K562 (cell line): ENCODE measurements at regions not wholly inside any gene's neighbourhood (a gene's known extent, or its start where the extent isn't known, plus 50 kb on each side); places are given as distances from the start of the nearest gene placed in this dataset.

Experiments used
- ATAC-seq: fragments of 200-7000 bp; cut with Tn5 transposase; 3 replicates; pipeline ENCODE4 v1.9.1; 2020; ENCODE audit warnings: moderate library complexity
- BruUV-seq: library from RNA; stranded (reverse); fragments of 400-500 nt; replicated peaks from 2 replicates; lab custom pipeline; 2021; lab: Mats Ljungman, UMichigan
- CTCF ChIA-PET: fragments of 300-600 bp; formaldehyde crosslinking; extraction: SDS; loops from one replicate; lab custom pipeline; 2021; ENCODE audit warnings: low intra/inter-chr PET ratio; lab: Yijun Ruan, JAX
- POLR2A ChIA-PET: fragments of 300-600, 350-650 bp; sonication (Branson Sonifier 250); formaldehyde crosslinking; extraction: SDS; loops from one replicate; lab custom pipeline; 2021; ENCODE audit warnings: antibody characterized with exemption, inconsistent platforms; lab: Yijun Ruan, JAX
- DNase-seq, 4 experiments: peaks; one replicate each; pipeline versions ENCODE4 v3.0.0 to v3.0.0-alpha.2; 2011 to 2018; ENCODE audit warnings: low spot score in 3 of 4, mixed read lengths in 3 of 4; ENCODE audit errors: extremely low read depth in 1 of 4
- FAIRE-seq: peaks from 2 replicates; lab custom pipeline; 2011; peaks lifted over from hg19 to GRCh38; lab: Jason Lieb, UNC
- H2AFZ ChIP-seq: 2 replicates; pipeline ENCODE4 v1.6.0; 2011; ENCODE audit warnings: low read depth, low read length, control low read depth, inconsistent platforms
- H3K27ac ChIP-seq: fragments of 200-600 bp; 3 replicates; pipeline ENCODE4 v1.8.0; 2011; ENCODE audit warnings: low read depth, mild to moderate bottlenecking, control low read depth, inconsistent platforms, low read length, moderate library complexity, mixed read lengths; ENCODE audit errors: extremely low read depth
- H3K27me3 ChIP-seq, 2 experiments: fragments of 300-600 bp in 1 of 2; 2 replicates in 1 of 2; 3 replicates in 1 of 2; pipeline versions ENCODE4 v1.6.0 to v1.8.0; 2011; ENCODE audit warnings: inconsistent platforms in 2 of 2, low read length in 2 of 2, mild to moderate bottlenecking in 1 of 2, mixed read lengths in 1 of 2, moderate library complexity in 1 of 2; ENCODE audit not compliant: control insufficient read depth in 2 of 2, insufficient read depth in 2 of 2
- H3K36me3 ChIP-seq: fragments of 300-600 bp; 3 replicates; pipeline ENCODE4 v1.8.0; 2011; ENCODE audit warnings: mild to moderate bottlenecking, low read length, inconsistent platforms; ENCODE audit not compliant: control insufficient read depth, insufficient read depth
- H3K4me1 ChIP-seq, 2 experiments: fragments of 200-600 bp in 1 of 2; replicated peaks in 1 of 2; 2 replicates in 1 of 2; 3 replicates in 1 of 2; pipeline versions ENCODE4 v1.5.1 to v1.8.0; 2011; ENCODE audit warnings: inconsistent platforms in 2 of 2, low read length in 2 of 2, mild to moderate bottlenecking in 1 of 2, mixed read lengths in 1 of 2, moderate library complexity in 1 of 2; ENCODE audit not compliant: control insufficient read depth in 2 of 2, insufficient read depth in 2 of 2
- H3K4me2 ChIP-seq: 2 replicates; pipeline ENCODE4 v1.6.1; 2011; ENCODE audit warnings: low read length, control low read depth, inconsistent platforms, mixed read lengths; ENCODE audit not compliant: insufficient read depth
- H3K4me3 ChIP-seq: fragments of 200-600 bp; sonication (generic), shearing (Covaris generic); 2 replicates; pipeline ENCODE4 v1.5.1; 2016; ENCODE audit warnings: control low read depth, inconsistent platforms
- H3K79me2 ChIP-seq: fragments of 200-600 bp; 3 replicates; pipeline ENCODE4 v1.8.0; 2011; ENCODE audit warnings: low read length, inconsistent platforms; ENCODE audit not compliant: control insufficient read depth, insufficient read depth
- H3K9ac ChIP-seq, 2 experiments: 2 replicates each; pipeline versions ENCODE4 v1.6.0 to v1.6.1; 2011; ENCODE audit warnings: low read depth in 2 of 2, low read length in 2 of 2, control low read depth in 1 of 2, inconsistent platforms in 1 of 2, mild to moderate bottlenecking in 1 of 2, mixed read lengths in 1 of 2; ENCODE audit not compliant: insufficient read depth in 1 of 2
- H3K9me1 ChIP-seq: one replicate; pipeline ENCODE4 v1.6.0; 2011; ENCODE audit warnings: inconsistent platforms, mild to moderate bottlenecking, low read length, moderate library complexity; ENCODE audit not compliant: control insufficient read depth, insufficient read depth
- H3K9me3 ChIP-seq: replicated peaks from 2 replicates; pipeline ENCODE4 v1.5.1; 2011; ENCODE audit warnings: low read depth, low read length, inconsistent platforms; ENCODE audit not compliant: control insufficient read depth, insufficient read depth
- H4K20me1 ChIP-seq: replicated peaks from 2 replicates; pipeline ENCODE4 v1.6.1; 2011; ENCODE audit warnings: low read length, inconsistent platforms, mixed read lengths; ENCODE audit not compliant: control insufficient read depth, insufficient read depth
- CC2D1A ChIP-seq: fragments of 450-650 bp; IDR thresholded peaks from 2 replicates; pipeline ENCODE4 v1.6.1; 2017; ENCODE audit warnings: mild to moderate bottlenecking
- FOXP4 ChIP-seq: sonication (generic); formaldehyde crosslinking; IDR thresholded peaks from 2 replicates; pipeline ENCODE4 v1.8.0; 2022; ENCODE audit warnings: mild to moderate bottlenecking, missing genetic modification reagents, borderline replicate concordance
- SRSF3 ChIP-seq: fragments of 200-400 bp; formaldehyde crosslinking; IDR thresholded peaks from 2 replicates; pipeline ENCODE4 v1.6.1; 2016; ENCODE audit warnings: mild to moderate bottlenecking, low read length, moderate library complexity; ENCODE audit not compliant: insufficient read depth
- WGBS: fragments of 100-300 bp; shearing (Covaris generic); methylation state at CpG from one replicate; pipeline ENCODE4 v1.1.6; 2016; ENCODE audit warnings: low coverage, mixed read lengths; ENCODE audit not compliant: insufficient coverage; ENCODE audit errors: missing lambda C conversion rate; 5-methylcytosine and 5-hydroxymethylcytosine counted together
- in situ Hi-C: fragments of 300-500 bp; cut with MboI; formaldehyde crosslinking; loops from 4 replicates; pipeline ENCODE4 v1.15.0; 2018; ENCODE audit warnings: inconsistent platforms, mixed read lengths
- intact Hi-C: fragments of 100-400 bp; cut with micrococcal nuclease; formaldehyde crosslinking; loops from 2 replicates; pipeline ENCODE4 v1.14.2; 2022

GRCh38 chr1:115218034-115218405, 120.0 kb downstream of the NGF start:
- H3K4me3 ChIP-seq = no peak overlapping the region
- ChIA-PET POLR2A (no interaction called here), CTCF (no interaction called here)
- 0% methylated on average over 6 of the region's 6 CpGs for WGBS
- H3K4me2 ChIP-seq = no peak overlapping the region
- no TSS peak for BruUV-seq
- H3K9ac ChIP-seq = no peak overlapping the region
- TF ChIP-seq CC2D1A = no peak
- no peak for TF ChIP-seq SRSF3
- TF ChIP-seq FOXP4 (CRISPR knock-in tag) = no peak
- 0 out of 2 replicates have a peak, but pooled peaks cover 2% of the 10 kb centered on the region for H4K20me1 ChIP-seq
- FAIRE-seq = no peak
- H3K36me3 ChIP-seq = no peaks in the 10 kb centered on the region
- no peak overlapping the region for H2AFZ ChIP-seq
- ATAC-seq = no peak
- intact Hi-C loops (no loop called here), in situ Hi-C loops (no loop called here)
- no peak overlapping the region for H3K27ac ChIP-seq
- no peaks in the 10 kb centered on the region for H3K4me1 ChIP-seq
- H3K9me1 ChIP-seq = no peaks in the 10 kb centered on the region
- no peak for DNase-seq
- peaks cover 0 to 4% of the 10 kb centered on the region in 2 experiments; a peak in 2 of 5 replicates for H3K27me3 ChIP-seq
- no peaks in the 10 kb centered on the region for H3K79me2 ChIP-seq
- H3K9me3 ChIP-seq = no peaks in the 10 kb centered on the region
